Endothelial cell of umbilical vein (primary cell): ENCODE measurements at regions not wholly inside any gene's neighbourhood (a gene's known extent, or its start where the extent isn't known, plus 50 kb on each side); places are given as distances from the start of the nearest gene placed in this dataset.

ENCODE experiments used
- CTCF ChIP-seq, 2 donors: IDR thresholded peaks; 1 replicate in 1 of 2; 2 replicates in 1 of 2; pipeline ENCODE4 v1.5.1; 2011; ENCODE audit warnings: low read length in 2 of 2, mild to moderate bottlenecking in 2 of 2, moderate library complexity in 2 of 2, control low read depth in 1 of 2, inconsistent platforms in 1 of 2, low read depth in 1 of 2; ENCODE audit not compliant: insufficient read depth in 1 of 2; ENCODE audit errors: extremely low read depth in 1 of 2
- EZH2 ChIP-seq: IDR thresholded peaks from 2 replicates; pipeline ENCODE4 v1.6.1; 2012; ENCODE audit warnings: borderline replicate concordance, low read depth, mild to moderate bottlenecking, moderate library complexity, low read length, inconsistent platforms; ENCODE audit not compliant: severe bottlenecking
- FOS ChIP-seq: IDR thresholded peaks from 2 replicates; pipeline ENCODE4 v1.6.1; 2011; ENCODE audit warnings: mild to moderate bottlenecking, low read length, moderate library complexity, borderline replicate concordance; ENCODE audit not compliant: insufficient read depth
- GATA2 ChIP-seq: IDR thresholded peaks from 2 replicates; pipeline ENCODE4 v1.7.0; 2011; ENCODE audit warnings: low read depth, mild to moderate bottlenecking, moderate library complexity, mixed read lengths, low read length; ENCODE audit not compliant: insufficient read length, insufficient read depth
- JUN ChIP-seq: IDR thresholded peaks from 2 replicates; pipeline ENCODE4 v1.6.1; 2011; ENCODE audit warnings: borderline replicate concordance, low read depth; ENCODE audit not compliant: insufficient read length, insufficient read depth
- MAX ChIP-seq: IDR thresholded peaks from 2 replicates; pipeline ENCODE4 v1.6.1; 2011; ENCODE audit not compliant: insufficient read depth, insufficient read length
- MYC ChIP-seq: IDR thresholded peaks from one replicate; pipeline ENCODE4 v1.6.1; 2011; ENCODE audit warnings: mild to moderate bottlenecking, low read depth, low read length
- POLR2A ChIP-seq: IDR thresholded peaks from 2 replicates; pipeline ENCODE4 v1.6.1; 2012; ENCODE audit warnings: low read depth, mild to moderate bottlenecking, control low read depth, low read length
- POLR2AphosphoS5 ChIP-seq: IDR thresholded peaks from 2 replicates; pipeline ENCODE4 v1.6.1; 2012; ENCODE audit warnings: low read depth, mild to moderate bottlenecking, control low read depth, low read length, moderate library complexity; ENCODE audit not compliant: insufficient read depth

GRCh38 chr17:14454746-14455145 lies 153.9 kb downstream of the HS3ST3B1 start:
- TF ChIP-seq MAX (no peak), POLR2AphosphoS5 (no peak), CTCF (IDR thresholded peaks at IDR 0.05; ENCODE audit: extremely low read depth in 1 of 2, insufficient read depth in 1 of 2, low read depth in 1 of 2, low read length in 2 of 2) (no peak), EZH2 (no peak), POLR2A (no peak), JUN (no peak), FOS (no peak), MYC (no peak), GATA2 (no peak)
